ENCODE measurements at regions not wholly inside any gene's neighbourhood (a gene's known extent, or its start where the extent isn't known, plus 50 kb on each side); places are given as distances from the start of the nearest gene placed in this dataset.

DNA sequence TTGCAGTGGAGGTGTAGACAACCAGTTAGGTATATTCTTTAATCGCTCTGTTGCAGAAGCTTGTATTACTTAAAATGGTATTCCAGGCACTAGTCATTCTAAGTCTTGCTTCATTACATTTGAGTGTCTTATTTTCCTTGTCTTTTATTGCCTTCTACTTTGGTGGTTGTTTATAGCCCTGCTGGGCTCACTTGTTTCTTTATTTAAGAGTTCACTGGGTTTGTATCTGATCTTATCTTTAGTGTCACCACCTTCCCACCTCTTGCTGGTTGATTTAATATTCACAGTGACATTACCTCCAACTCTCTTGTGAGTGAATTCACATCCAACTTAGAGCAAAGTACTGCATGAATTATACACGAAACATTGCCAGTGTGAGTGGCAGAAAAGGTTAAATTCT, 83.6 kb upstream of the BNC2 start:
- Mint-ChIP-seq H3K9me3 (no peaks in the 10 kb centered on the region), H3K36me3 (no peaks in the 10 kb centered on the region), H3K27me3 (ENCODE audit: low read depth) (no peaks in the 10 kb centered on the region), H3K4me3 (no peak overlapping the region), H3K27ac (no peak overlapping the region), H3K4me1 (no peaks in the 10 kb centered on the region)
- no peak for DNase-seq (ENCODE audit: low spot score in 2 of 2, unreplicated experiment in 2 of 2)
- TF ChIP-seq, protein P1, sequence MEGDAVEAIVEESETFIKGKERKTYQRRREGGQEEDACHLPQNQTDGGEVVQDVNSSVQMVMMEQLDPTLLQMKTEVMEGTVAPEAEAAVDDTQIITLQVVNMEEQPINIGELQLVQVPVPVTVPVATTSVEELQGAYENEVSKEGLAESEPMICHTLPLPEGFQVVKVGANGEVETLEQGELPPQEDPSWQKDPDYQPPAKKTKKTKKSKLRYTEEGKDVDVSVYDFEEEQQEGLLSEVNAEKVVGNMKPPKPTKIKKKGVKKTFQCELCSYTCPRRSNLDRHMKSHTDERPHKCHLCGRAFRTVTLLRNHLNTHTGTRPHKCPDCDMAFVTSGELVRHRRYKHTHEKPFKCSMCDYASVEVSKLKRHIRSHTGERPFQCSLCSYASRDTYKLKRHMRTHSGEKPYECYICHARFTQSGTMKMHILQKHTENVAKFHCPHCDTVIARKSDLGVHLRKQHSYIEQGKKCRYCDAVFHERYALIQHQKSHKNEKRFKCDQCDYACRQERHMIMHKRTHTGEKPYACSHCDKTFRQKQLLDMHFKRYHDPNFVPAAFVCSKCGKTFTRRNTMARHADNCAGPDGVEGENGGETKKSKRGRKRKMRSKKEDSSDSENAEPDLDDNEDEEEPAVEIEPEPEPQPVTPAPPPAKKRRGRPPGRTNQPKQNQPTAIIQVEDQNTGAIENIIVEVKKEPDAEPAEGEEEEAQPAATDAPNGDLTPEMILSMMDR (IDR thresholded peaks at IDR 0.05; ENCODE audit: unreplicated experiment): no peak

DNA sequence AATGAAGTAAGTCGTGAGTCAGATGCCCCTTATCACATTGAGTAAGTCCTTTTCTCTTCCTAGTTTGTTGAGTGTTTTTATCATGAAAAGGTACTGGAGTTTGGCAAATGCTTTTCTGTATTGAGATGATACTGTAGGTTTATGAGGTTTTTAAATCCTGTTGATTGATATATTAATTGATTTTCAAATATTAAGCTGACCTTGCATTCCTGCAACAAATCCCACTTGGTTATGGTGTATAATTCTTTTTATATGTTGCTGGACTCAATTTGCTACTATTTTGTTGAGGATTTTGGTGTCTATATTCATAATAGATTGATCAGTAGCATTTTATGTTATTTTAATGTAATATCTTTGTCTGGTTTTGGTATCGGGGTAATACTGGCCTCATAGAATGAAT, 81.0 kb upstream of the BNC2 start:
- H3K27ac Mint-ChIP-seq: no peak overlapping the region
- H3K4me3 Mint-ChIP-seq: no peak overlapping the region
- H3K4me1 Mint-ChIP-seq: no peaks in the 10 kb centered on the region
- no peak for DNase-seq (ENCODE audit: low spot score in 2 of 2, unreplicated experiment in 2 of 2)
- H3K36me3 Mint-ChIP-seq: no peaks in the 10 kb centered on the region
- TF ChIP-seq, protein P1 (IDR thresholded peaks at IDR 0.05; ENCODE audit: unreplicated experiment): no peak
- H3K27me3 Mint-ChIP-seq (ENCODE audit: low read depth): no peaks in the 10 kb centered on the region
- H3K9me3 Mint-ChIP-seq: no peaks in the 10 kb centered on the region

DNA sequence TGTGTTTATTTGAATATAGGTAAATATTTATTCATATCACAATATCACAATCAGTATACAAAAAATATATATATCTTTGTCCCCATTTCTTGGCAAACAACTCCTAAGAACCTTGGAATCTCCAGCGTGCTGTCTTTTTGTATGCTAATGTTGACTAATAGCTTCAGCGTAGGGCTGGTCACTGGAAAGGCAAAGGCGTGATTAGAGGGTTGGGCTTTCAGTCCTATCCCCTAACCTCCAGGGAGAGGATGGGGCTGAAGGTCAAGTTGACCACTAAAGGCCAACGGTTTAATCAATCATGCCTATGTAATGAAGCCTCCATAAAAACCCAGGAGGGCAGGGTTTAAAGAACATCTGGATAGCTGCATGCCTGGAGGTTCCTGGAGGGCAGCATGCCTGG, 79.6 kb upstream of the BNC2 start:
- Mint-ChIP-seq H3K36me3 (no peaks in the 10 kb centered on the region), H3K9me3 (peaks cover 3% of the 10 kb centered on the region), H3K4me1 (no peaks in the 10 kb centered on the region), H3K27ac (no peak overlapping the region), H3K4me3 (no peak overlapping the region), H3K27me3 (ENCODE audit: low read depth) (no peaks in the 10 kb centered on the region)
- TF ChIP-seq, protein P1 (IDR thresholded peaks at IDR 0.05; ENCODE audit: unreplicated experiment): no peak
- DNase-seq (ENCODE audit: low spot score in 2 of 2, unreplicated experiment in 2 of 2): no peak

DNA sequence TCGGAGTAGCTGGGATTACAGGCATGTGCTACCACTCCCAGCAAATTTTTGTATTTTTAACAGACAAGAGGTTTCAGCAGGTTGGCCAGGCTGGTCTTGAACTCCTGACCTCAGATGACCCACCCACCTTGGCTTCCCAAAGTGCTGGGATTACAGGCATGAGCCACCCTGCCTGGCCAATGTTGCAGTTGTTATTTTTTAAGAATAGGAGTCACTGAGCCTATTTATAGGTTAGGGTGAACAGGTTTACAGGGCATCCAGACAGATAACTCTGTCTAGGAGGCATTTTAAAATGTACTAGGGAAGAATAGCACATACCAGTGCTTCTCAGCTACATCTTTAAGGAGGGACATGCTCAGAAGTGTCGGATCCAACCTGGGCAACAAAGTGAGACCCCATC, 60.1 kb upstream of the BNC2 start:
- H3K9me3 Mint-ChIP-seq: peaks cover 8% of the 10 kb centered on the region
- no peak overlapping the region for H3K27ac Mint-ChIP-seq
- no peak for DNase-seq (ENCODE audit: low spot score in 2 of 2, unreplicated experiment in 2 of 2)
- H3K27me3 Mint-ChIP-seq (ENCODE audit: low read depth): no peaks in the 10 kb centered on the region
- no peaks in the 10 kb centered on the region for H3K4me1 Mint-ChIP-seq
- no peaks in the 10 kb centered on the region for H3K36me3 Mint-ChIP-seq
- TF ChIP-seq, protein P1 (IDR thresholded peaks at IDR 0.05; ENCODE audit: unreplicated experiment): no peak
- H3K4me3 Mint-ChIP-seq: no peak overlapping the region

DNA sequence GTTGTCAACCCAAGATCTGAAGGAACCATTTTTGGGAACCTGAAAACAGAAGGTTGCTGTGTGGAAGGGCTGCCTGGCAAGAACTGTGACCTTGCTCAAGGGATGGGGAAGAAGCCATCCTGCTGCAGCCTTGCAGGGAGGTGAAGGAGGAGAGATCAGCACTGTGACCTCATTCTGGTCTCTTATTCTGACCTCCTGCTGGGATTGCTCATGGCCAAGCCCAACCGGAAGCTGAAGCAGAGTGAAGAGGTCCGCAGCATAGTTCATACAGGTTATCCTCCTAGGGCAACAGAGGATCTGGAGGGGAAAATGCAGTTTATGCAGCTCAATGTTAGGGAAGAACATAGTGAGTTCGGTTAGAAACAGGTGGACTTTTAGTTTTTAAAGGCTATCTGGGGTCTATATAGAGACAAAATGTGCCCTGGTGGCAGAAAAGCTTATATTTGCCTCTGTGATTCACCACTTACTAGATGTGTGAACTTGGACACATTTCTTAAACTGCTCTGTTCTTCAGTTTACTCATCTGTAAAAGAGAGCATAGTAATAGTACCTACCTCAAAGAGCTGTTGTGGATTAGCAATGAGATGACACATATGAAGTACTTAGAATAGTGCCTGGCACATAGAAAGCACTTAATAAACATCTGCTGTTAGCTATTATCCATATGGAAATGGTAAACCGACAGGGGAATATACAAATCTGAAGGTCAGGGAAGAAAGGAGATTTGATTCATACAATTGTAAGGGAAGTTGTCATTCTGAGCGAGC, 57.9 kb upstream of the BNC2 start:
- no peaks in the 10 kb centered on the region for H3K27me3 Mint-ChIP-seq (ENCODE audit: low read depth)
- peaks cover 10% of the 10 kb centered on the region for H3K9me3 Mint-ChIP-seq
- no peak overlapping the region for H3K27ac Mint-ChIP-seq
- H3K4me3 Mint-ChIP-seq: no peak overlapping the region
- TF ChIP-seq, protein P1 (IDR thresholded peaks at IDR 0.05; ENCODE audit: unreplicated experiment): no peak
- no peak for DNase-seq (ENCODE audit: low spot score in 2 of 2, unreplicated experiment in 2 of 2)
- no peaks in the 10 kb centered on the region for H3K4me1 Mint-ChIP-seq
- H3K36me3 Mint-ChIP-seq: no peaks in the 10 kb centered on the region
